Vagina (tissue), 2 donors: ENCODE measurements at regions not wholly inside any gene's neighbourhood (a gene's known extent, or its start where the extent isn't known, plus 50 kb on each side); places are given as distances from the start of the nearest gene placed in this dataset.

Experiments used
- POLR2A ChIP-seq, 2 donors: fragments of 450-650 bp; IDR thresholded peaks; one replicate each; pipeline ENCODE4 v1.6.1; 2017; ENCODE audit warnings: antibody characterized with exemption in 2 of 2, mild to moderate bottlenecking in 2 of 2, moderate library complexity in 2 of 2
- POLR2AphosphoS5 ChIP-seq, 2 donors: sonication (generic); formaldehyde crosslinking; IDR thresholded peaks; one replicate each; pipeline ENCODE4 v1.9.0; 2017; ENCODE audit warnings: antibody characterized with exemption in 2 of 2, mild to moderate bottlenecking in 2 of 2, low read depth in 1 of 2; ENCODE audit not compliant: insufficient read depth in 1 of 2
- TF ChIP-seq, protein P1 (sequence below), 3 experiments: fragments of 450-650 bp in 2 of 3; fragments of 200-600 bp in 1 of 3; sonication (generic) in 1 of 3; IDR thresholded peaks; one replicate each; pipeline ENCODE4 v1.5.1; 2017 to 2019; ENCODE audit warnings: antibody characterized with exemption in 3 of 3, mild to moderate bottlenecking in 2 of 3, moderate library complexity in 2 of 3

DNA sequence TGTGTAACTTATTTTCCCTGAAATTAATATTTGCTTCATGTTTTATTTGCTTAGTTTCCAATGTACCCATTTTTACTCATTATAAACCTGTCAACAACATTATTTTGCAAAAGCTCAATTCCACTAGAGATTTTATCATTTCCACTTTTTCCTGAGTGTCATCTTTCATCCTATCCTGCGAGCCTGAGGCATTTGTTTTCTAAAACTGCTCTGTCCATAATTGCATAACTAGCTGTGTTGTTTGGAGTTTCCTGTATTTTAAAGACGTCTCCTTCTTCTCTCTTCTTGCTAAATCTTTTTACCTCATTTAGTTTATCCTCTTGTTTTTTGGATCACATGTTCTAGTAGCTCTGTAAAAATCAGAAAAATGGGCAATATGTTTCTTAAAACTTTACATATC lies 332.7 kb upstream of the NOVA1 start:
- TF ChIP-seq, protein P1, sequence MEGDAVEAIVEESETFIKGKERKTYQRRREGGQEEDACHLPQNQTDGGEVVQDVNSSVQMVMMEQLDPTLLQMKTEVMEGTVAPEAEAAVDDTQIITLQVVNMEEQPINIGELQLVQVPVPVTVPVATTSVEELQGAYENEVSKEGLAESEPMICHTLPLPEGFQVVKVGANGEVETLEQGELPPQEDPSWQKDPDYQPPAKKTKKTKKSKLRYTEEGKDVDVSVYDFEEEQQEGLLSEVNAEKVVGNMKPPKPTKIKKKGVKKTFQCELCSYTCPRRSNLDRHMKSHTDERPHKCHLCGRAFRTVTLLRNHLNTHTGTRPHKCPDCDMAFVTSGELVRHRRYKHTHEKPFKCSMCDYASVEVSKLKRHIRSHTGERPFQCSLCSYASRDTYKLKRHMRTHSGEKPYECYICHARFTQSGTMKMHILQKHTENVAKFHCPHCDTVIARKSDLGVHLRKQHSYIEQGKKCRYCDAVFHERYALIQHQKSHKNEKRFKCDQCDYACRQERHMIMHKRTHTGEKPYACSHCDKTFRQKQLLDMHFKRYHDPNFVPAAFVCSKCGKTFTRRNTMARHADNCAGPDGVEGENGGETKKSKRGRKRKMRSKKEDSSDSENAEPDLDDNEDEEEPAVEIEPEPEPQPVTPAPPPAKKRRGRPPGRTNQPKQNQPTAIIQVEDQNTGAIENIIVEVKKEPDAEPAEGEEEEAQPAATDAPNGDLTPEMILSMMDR (IDR thresholded peaks at IDR 0.05) = no peak
- TF ChIP-seq POLR2AphosphoS5 (IDR thresholded peaks at IDR 0.05; ENCODE audit: insufficient read depth in 1 of 2, low read depth in 1 of 2) (no peak), POLR2A (IDR thresholded peaks at IDR 0.05) (no peak)
